ENCODE measurements at regions not wholly inside any gene's neighbourhood (a gene's known extent, or its start where the extent isn't known, plus 50 kb on each side); places are given as distances from the start of the nearest gene placed in this dataset.
"Not testable (repeated sequence)": the region's sequence is repeated elsewhere in the genome, so short reads cannot be mapped to it uniquely, and the experiment has no call there.

DNA sequence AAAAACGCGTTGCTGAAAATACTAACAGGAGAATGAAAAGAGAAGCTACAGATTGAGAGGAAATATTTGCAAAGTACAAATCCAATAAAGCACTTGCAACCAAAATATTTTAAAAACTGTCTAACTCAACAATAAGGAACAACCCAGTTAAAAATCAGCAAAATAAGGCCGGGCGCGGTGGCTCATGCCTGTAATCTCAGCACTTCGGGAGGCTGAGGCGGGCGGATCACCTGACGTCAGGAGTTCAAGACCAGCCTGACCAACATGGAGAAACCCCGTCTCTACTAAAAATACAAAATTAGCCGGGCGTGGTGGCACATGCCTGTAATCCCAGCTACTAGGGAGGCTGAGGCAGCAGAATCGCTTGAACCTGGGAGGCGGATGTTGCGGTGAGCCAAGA is 798.6 kb downstream of the PLCL1 start:
- TF ChIP-seq, protein P1, sequence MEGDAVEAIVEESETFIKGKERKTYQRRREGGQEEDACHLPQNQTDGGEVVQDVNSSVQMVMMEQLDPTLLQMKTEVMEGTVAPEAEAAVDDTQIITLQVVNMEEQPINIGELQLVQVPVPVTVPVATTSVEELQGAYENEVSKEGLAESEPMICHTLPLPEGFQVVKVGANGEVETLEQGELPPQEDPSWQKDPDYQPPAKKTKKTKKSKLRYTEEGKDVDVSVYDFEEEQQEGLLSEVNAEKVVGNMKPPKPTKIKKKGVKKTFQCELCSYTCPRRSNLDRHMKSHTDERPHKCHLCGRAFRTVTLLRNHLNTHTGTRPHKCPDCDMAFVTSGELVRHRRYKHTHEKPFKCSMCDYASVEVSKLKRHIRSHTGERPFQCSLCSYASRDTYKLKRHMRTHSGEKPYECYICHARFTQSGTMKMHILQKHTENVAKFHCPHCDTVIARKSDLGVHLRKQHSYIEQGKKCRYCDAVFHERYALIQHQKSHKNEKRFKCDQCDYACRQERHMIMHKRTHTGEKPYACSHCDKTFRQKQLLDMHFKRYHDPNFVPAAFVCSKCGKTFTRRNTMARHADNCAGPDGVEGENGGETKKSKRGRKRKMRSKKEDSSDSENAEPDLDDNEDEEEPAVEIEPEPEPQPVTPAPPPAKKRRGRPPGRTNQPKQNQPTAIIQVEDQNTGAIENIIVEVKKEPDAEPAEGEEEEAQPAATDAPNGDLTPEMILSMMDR (optimal IDR thresholded peaks at IDR 0.05 in 1 of 3, IDR thresholded peaks at IDR 0.05 in 1 of 3, conservative IDR thresholded peaks at IDR 0.05 in 1 of 3; ENCODE audit: extremely low read depth in 1 of 3, insufficient read depth in 2 of 3, low read length in 3 of 3): not testable (repeated sequence)
- TF ChIP-seq EZH2 (IDR thresholded peaks at IDR 0.05; ENCODE audit: low read length): not testable (repeated sequence)

Measured in keratinocyte (primary cell).